PC-3 (cell line): ENCODE measurements at regions not wholly inside any gene's neighbourhood (a gene's known extent, or its start where the extent isn't known, plus 50 kb on each side); places are given as distances from the start of the nearest gene placed in this dataset.

Experiments used
- EZH2 ChIP-seq: fragments of 300-600 bp; sonication (generic); IDR thresholded peaks from one replicate; pipeline ENCODE4 v1.6.1; 2017; ENCODE audit warnings: antibody characterized with exemption, mild to moderate bottlenecking, low read length; ENCODE audit not compliant: unreplicated experiment
- TF ChIP-seq, protein P1 (sequence below): fragments of 300-600 bp; sonication (generic); conservative IDR thresholded peaks from 2 replicates; pipeline ENCODE4 v1.5.1; 2017; ENCODE audit warnings: antibody characterized with exemption, low read depth, mild to moderate bottlenecking, low read length

GRCh38 chr6:159493231-159493897 is 199.7 kb downstream of the SOD2 start:
- TF ChIP-seq, protein P1, sequence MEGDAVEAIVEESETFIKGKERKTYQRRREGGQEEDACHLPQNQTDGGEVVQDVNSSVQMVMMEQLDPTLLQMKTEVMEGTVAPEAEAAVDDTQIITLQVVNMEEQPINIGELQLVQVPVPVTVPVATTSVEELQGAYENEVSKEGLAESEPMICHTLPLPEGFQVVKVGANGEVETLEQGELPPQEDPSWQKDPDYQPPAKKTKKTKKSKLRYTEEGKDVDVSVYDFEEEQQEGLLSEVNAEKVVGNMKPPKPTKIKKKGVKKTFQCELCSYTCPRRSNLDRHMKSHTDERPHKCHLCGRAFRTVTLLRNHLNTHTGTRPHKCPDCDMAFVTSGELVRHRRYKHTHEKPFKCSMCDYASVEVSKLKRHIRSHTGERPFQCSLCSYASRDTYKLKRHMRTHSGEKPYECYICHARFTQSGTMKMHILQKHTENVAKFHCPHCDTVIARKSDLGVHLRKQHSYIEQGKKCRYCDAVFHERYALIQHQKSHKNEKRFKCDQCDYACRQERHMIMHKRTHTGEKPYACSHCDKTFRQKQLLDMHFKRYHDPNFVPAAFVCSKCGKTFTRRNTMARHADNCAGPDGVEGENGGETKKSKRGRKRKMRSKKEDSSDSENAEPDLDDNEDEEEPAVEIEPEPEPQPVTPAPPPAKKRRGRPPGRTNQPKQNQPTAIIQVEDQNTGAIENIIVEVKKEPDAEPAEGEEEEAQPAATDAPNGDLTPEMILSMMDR: no peak
- no peak for TF ChIP-seq EZH2
